Activated T-cell treated with anti-CD3 and anti-CD28 coated beads, Interleukin-2, amount 50 U/mL, for 4 hours (primary cell): ENCODE measurements at regions not wholly inside any gene's neighbourhood (a gene's known extent, or its start where the extent isn't known, plus 50 kb on each side); places are given as distances from the start of the nearest gene placed in this dataset.

Source experiments
- ATAC-seq, 2 donors: fragments of 200-7000 bp; cut with Tn5 transposase; one replicate each; pipeline ENCODE4 v1.10.0; 2021
- DNase-seq: peaks from one replicate; pipeline ENCODE4 v3.0.0-alpha.2; 2020
- H3K27me3 Mint-ChIP-seq: one replicate; pipeline ENCODE4 v1.8.0; 2021; ENCODE audit warnings: low read depth, mixed read lengths
- H3K36me3 Mint-ChIP-seq: one replicate; pipeline ENCODE4 v1.8.0; 2022; ENCODE audit warnings: mixed read lengths; ENCODE audit not compliant: insufficient read depth
- H3K4me1 Mint-ChIP-seq: one replicate; pipeline ENCODE4 v1.8.0; 2021; ENCODE audit warnings: low read depth, mixed read lengths
- H3K4me3 Mint-ChIP-seq: one replicate; pipeline ENCODE4 v1.8.0; 2021; ENCODE audit warnings: mild to moderate bottlenecking, moderate library complexity, mixed read lengths
- H3K9me3 Mint-ChIP-seq: one replicate; pipeline ENCODE4 v1.8.0; 2021; ENCODE audit warnings: mixed read lengths

GRCh38 chr2:238502088-238502810, 75.5 kb downstream of the ASB1 start:
- DNase-seq (no peak), ATAC-seq (no peak)
- Mint-ChIP-seq H3K4me3 (no peak overlapping the region), H3K9me3 (no peaks in the 10 kb centered on the region), H3K4me1 (no peaks in the 10 kb centered on the region), H3K27me3 (no peaks in the 10 kb centered on the region), H3K36me3 (no peaks in the 10 kb centered on the region)

- Mint-ChIP-seq H3K4me1 (no peaks in the 10 kb centered on the region), H3K27me3 (no peaks in the 10 kb centered on the region), H3K9me3 (no peaks in the 10 kb centered on the region), H3K4me3 (no peak overlapping the region), H3K36me3 (no peaks in the 10 kb centered on the region)
- DNase-seq (no peak), ATAC-seq (no peak)
These were observed 76.4 kb downstream of the ASB1 start for GRCh38 chr2:238502956-238503791.

- H3K4me3 Mint-ChIP-seq, result no peak overlapping the region
- H3K27me3 Mint-ChIP-seq, result no peaks in the 10 kb centered on the region
These were observed 77.6 kb downstream of the ASB1 start for GRCh38 chr2:238504181-238504931.

GRCh38 chr2:238505119-238505891, 78.6 kb downstream of the ASB1 start:
- no peak overlapping the region for H3K4me3 Mint-ChIP-seq
- H3K4me1 Mint-ChIP-seq, result no peaks in the 10 kb centered on the region
- H3K36me3 Mint-ChIP-seq, result no peaks in the 10 kb centered on the region
- peak in 1 of 2 donors; percentile 79 for ATAC-seq
- no peak for DNase-seq
- H3K27me3 Mint-ChIP-seq, result no peaks in the 10 kb centered on the region
- no peaks in the 10 kb centered on the region for H3K9me3 Mint-ChIP-seq

More at GRCh38 chr2:238504181-238504931, 77.6 kb downstream of the ASB1 start:
- DNase-seq, result no peak
- Mint-ChIP-seq H3K36me3 (no peaks in the 10 kb centered on the region), H3K9me3 (no peaks in the 10 kb centered on the region), H3K4me1 (no peaks in the 10 kb centered on the region)
- ATAC-seq, result no peak

GRCh38 chr2:238505892-238506280, 79.2 kb downstream of the ASB1 start:
- H3K4me3 Mint-ChIP-seq, result no peak overlapping the region
- H3K27me3 Mint-ChIP-seq, result no peaks in the 10 kb centered on the region

GRCh38 chr2:238506371-238507068, 79.8 kb downstream of the ASB1 start:
- no peak for DNase-seq
- Mint-ChIP-seq H3K9me3 (no peaks in the 10 kb centered on the region), H3K36me3 (no peaks in the 10 kb centered on the region), H3K4me1 (no peaks in the 10 kb centered on the region), H3K4me3 (no peak overlapping the region), H3K27me3 (no peaks in the 10 kb centered on the region)
- ATAC-seq, result no peak

More at GRCh38 chr2:238505892-238506280, 79.2 kb downstream of the ASB1 start:
- no peak for ATAC-seq
- H3K4me1 Mint-ChIP-seq, result no peaks in the 10 kb centered on the region
- H3K36me3 Mint-ChIP-seq, result no peaks in the 10 kb centered on the region
- H3K9me3 Mint-ChIP-seq, result no peaks in the 10 kb centered on the region
- DNase-seq, result no peak

- no peak for DNase-seq
- H3K9me3 Mint-ChIP-seq, result no peaks in the 10 kb centered on the region
- no peak for ATAC-seq
- no peaks in the 10 kb centered on the region for H3K27me3 Mint-ChIP-seq
- no peak overlapping the region for H3K4me3 Mint-ChIP-seq
- H3K36me3 Mint-ChIP-seq, result no peaks in the 10 kb centered on the region
- no peaks in the 10 kb centered on the region for H3K4me1 Mint-ChIP-seq
These were observed 81.1 kb downstream of the ASB1 start for GRCh38 chr2:238507836-238508235.

GRCh38 chr2:238509151-238509835, 82.6 kb downstream of the ASB1 start:
- DNase-seq (no peak), ATAC-seq (no peak)
- Mint-ChIP-seq H3K27me3 (no peaks in the 10 kb centered on the region), H3K4me1 (no peaks in the 10 kb centered on the region), H3K9me3 (peaks cover 5% of the 10 kb centered on the region), H3K4me3 (no peak overlapping the region), H3K36me3 (no peaks in the 10 kb centered on the region)

- H3K9me3 Mint-ChIP-seq, result peaks cover 5% of the 10 kb centered on the region
- peaks cover 1% of the 10 kb centered on the region for H3K27me3 Mint-ChIP-seq
- ATAC-seq (no peak), DNase-seq (no peak)
- H3K4me3 Mint-ChIP-seq, result no peak overlapping the region
- no peaks in the 10 kb centered on the region for H3K36me3 Mint-ChIP-seq
- no peaks in the 10 kb centered on the region for H3K4me1 Mint-ChIP-seq
These were observed 83.2 kb downstream of the ASB1 start for GRCh38 chr2:238509903-238510302.

- peaks cover 1% of the 10 kb centered on the region for H3K27me3 Mint-ChIP-seq
- peaks cover 12% of the 10 kb centered on the region for H3K9me3 Mint-ChIP-seq
- DNase-seq, result no peak
- no peaks in the 10 kb centered on the region for H3K36me3 Mint-ChIP-seq
- no peaks in the 10 kb centered on the region for H3K4me1 Mint-ChIP-seq
- no peak for ATAC-seq
- H3K4me3 Mint-ChIP-seq, result no peak overlapping the region
These were observed 84.3 kb downstream of the ASB1 start for GRCh38 chr2:238510911-238511613.

- Mint-ChIP-seq H3K4me1 (no peaks in the 10 kb centered on the region), H3K4me3 (no peak overlapping the region), H3K9me3 (peaks cover 15% of the 10 kb centered on the region), H3K36me3 (peaks cover 1% of the 10 kb centered on the region), H3K27me3 (peaks cover 1% of the 10 kb centered on the region)
- no peak for ATAC-seq
- no peak for DNase-seq
These were observed 84.9 kb downstream of the ASB1 start for GRCh38 chr2:238511614-238511950.

- ATAC-seq (no peak), DNase-seq (no peak)
- Mint-ChIP-seq H3K9me3 (peaks cover 19% of the 10 kb centered on the region), H3K36me3 (peaks cover 2% of the 10 kb centered on the region), H3K4me3 (no peak overlapping the region), H3K27me3 (peaks cover 1% of the 10 kb centered on the region), H3K4me1 (no peaks in the 10 kb centered on the region)
These were observed 85.6 kb downstream of the ASB1 start for GRCh38 chr2:238512247-238512867.
